Calu3 (cell line): ENCODE measurements at regions not wholly inside any gene's neighbourhood (a gene's known extent, or its start where the extent isn't known, plus 50 kb on each side); places are given as distances from the start of the nearest gene placed in this dataset.
"Not testable (repeated sequence)": the region's sequence is repeated elsewhere in the genome, so short reads cannot be mapped to it uniquely, and the experiment has no call there.

Source experiments
- BruUV-seq: library from RNA; stranded (reverse); fragments of 400-500 nt; replicated peaks from 2 replicates; lab custom pipeline; 2021; lab: Mats Ljungman, UMichigan
- CTCF ChIA-PET: fragments of 300-600 bp; sonication (Branson Sonifier 250); formaldehyde crosslinking; loops from one replicate; lab custom pipeline; 2022; ENCODE audit warnings: antibody characterized with exemption; lab: Charles Lee
- DNase-seq: peaks from one replicate; pipeline ENCODE4 v3.0.0; 2022
- H3K27ac Mint-ChIP-seq: one replicate; pipeline ENCODE4 v1.8.0; 2022; ENCODE audit warnings: mixed read lengths; ENCODE audit not compliant: unreplicated experiment
- H3K27me3 Mint-ChIP-seq: one replicate; pipeline ENCODE4 v1.8.0; 2022; ENCODE audit warnings: mixed read lengths; ENCODE audit not compliant: unreplicated experiment
- H3K36me3 Mint-ChIP-seq: one replicate; pipeline ENCODE4 v1.8.0; 2022; ENCODE audit warnings: mild to moderate bottlenecking, moderate library complexity, mixed read lengths; ENCODE audit not compliant: insufficient read depth, unreplicated experiment
- H3K4me1 Mint-ChIP-seq: one replicate; pipeline ENCODE4 v1.8.0; 2022; ENCODE audit warnings: mild to moderate bottlenecking, low read depth, mixed read lengths; ENCODE audit not compliant: unreplicated experiment
- H3K4me3 Mint-ChIP-seq: one replicate; pipeline ENCODE4 v1.8.0; 2022; ENCODE audit warnings: mild to moderate bottlenecking, low read depth, moderate library complexity, mixed read lengths; ENCODE audit not compliant: unreplicated experiment
- H3K9me3 Mint-ChIP-seq: one replicate; pipeline ENCODE4 v1.8.0; 2022; ENCODE audit warnings: low read depth, mixed read lengths; ENCODE audit not compliant: unreplicated experiment
- intact Hi-C: fragments of 100-400 bp; cut with micrococcal nuclease; formaldehyde crosslinking; loops from one replicate; pipeline ENCODE4 v1.10.0; 2022; ENCODE audit not compliant: unreplicated experiment
- TF ChIP-seq, protein P1 (sequence below): fragments of 200-600 bp; IDR thresholded peaks from one replicate; pipeline ENCODE4 v1.8.0; 2022; ENCODE audit warnings: antibody characterized with exemption; ENCODE audit not compliant: unreplicated experiment

DNA sequence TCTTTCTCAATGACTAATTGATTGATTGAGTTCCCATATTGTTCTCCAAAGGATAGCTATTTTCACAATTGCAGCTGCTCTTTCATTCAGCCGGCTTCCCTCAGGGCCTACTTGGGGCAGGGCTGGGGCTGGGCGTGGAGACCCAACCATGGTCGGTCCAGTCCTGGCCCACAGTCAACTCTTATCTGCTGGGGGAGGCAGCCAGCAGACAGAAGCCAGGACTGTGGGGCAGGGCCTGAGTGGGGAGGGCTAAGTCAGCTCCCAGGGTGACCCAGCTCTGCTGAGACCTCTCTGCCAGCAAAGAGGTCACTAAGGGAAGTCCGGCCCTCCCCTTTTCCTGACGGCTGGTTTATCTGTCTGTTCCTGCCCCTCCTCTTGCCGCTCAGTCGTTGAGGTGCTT, 735.2 kb downstream of the TBC1D22A start:
- TF ChIP-seq, protein P1, sequence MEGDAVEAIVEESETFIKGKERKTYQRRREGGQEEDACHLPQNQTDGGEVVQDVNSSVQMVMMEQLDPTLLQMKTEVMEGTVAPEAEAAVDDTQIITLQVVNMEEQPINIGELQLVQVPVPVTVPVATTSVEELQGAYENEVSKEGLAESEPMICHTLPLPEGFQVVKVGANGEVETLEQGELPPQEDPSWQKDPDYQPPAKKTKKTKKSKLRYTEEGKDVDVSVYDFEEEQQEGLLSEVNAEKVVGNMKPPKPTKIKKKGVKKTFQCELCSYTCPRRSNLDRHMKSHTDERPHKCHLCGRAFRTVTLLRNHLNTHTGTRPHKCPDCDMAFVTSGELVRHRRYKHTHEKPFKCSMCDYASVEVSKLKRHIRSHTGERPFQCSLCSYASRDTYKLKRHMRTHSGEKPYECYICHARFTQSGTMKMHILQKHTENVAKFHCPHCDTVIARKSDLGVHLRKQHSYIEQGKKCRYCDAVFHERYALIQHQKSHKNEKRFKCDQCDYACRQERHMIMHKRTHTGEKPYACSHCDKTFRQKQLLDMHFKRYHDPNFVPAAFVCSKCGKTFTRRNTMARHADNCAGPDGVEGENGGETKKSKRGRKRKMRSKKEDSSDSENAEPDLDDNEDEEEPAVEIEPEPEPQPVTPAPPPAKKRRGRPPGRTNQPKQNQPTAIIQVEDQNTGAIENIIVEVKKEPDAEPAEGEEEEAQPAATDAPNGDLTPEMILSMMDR = no peak
- no peak for DNase-seq
- CTCF ChIA-PET = no interaction called here
- no TSS peak for BruUV-seq
- intact Hi-C loops = no loop called here
- Mint-ChIP-seq H3K9me3 (peaks cover 24% of the 10 kb centered on the region), H3K36me3 (no peaks in the 10 kb centered on the region), H3K27me3 (no peaks in the 10 kb centered on the region), H3K4me1 (no peaks in the 10 kb centered on the region), H3K4me3 (no peak overlapping the region), H3K27ac (no peak overlapping the region)

DNA sequence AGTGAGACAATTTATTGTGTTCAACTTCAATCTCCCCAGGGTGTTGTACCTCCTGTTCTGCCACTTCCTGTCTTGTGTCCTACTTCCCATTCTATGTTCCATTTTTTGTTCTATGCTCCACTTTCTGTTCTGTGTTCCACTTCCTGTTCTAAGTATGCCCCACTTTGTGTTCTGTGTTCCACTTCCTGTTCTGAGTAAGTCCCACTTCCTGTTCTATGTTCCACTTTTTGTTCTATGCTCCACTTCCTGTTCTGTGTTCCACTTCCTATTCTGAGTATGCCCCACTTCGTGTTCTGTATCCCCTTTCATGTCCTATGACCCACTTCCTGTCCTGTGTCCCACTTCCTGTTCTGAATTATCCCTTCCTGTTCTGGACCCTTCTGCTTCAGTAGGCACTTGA, 732.7 kb downstream of the TBC1D22A start:
- intact Hi-C loops = no loop called here
- BruUV-seq = no TSS peak
- CTCF ChIA-PET = interaction anchor here (0.6 kb wide), 1 partner anchor 995 kb away, joined by 4 read pairs; no protein-coding TSS in a partner anchor
- Mint-ChIP-seq H3K36me3 (no peaks in the 10 kb centered on the region), H3K4me1 (no peaks in the 10 kb centered on the region), H3K27ac (no peak overlapping the region), H3K4me3 (no peak overlapping the region), H3K27me3 (no peaks in the 10 kb centered on the region), H3K9me3 (peaks cover 20% of the 10 kb centered on the region)
- TF ChIP-seq, protein P1 = no peak
- no peak for DNase-seq

DNA sequence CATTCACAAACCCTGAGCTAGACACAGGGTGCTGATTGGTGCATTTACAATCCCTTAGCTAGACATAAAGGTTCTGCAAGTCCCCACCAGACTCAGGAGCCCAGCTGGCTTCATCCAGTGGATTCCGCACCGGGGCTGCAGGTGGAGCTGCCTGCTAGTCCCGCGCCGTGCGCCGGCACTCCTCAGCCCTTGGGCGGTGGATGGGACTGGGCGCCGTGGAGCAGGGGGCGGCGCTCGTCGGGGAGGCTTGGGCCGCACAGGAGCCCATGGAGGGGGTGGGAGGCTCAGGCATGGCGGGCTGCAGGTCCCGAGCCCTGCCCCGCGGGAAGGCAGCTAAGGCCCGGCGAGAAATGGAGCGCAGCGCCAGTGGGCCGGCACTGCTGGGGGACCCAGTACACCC, 725.7 kb downstream of the TBC1D22A start:
- H3K4me1 Mint-ChIP-seq, intact Hi-C loops, H3K36me3 Mint-ChIP-seq, H3K9me3 Mint-ChIP-seq, CTCF ChIA-PET, H3K4me3 Mint-ChIP-seq, BruUV-seq, H3K27ac Mint-ChIP-seq, DNase-seq: not testable (repeated sequence)
- H3K27me3 Mint-ChIP-seq = peaks cover 27% of the 10 kb centered on the region

DNA sequence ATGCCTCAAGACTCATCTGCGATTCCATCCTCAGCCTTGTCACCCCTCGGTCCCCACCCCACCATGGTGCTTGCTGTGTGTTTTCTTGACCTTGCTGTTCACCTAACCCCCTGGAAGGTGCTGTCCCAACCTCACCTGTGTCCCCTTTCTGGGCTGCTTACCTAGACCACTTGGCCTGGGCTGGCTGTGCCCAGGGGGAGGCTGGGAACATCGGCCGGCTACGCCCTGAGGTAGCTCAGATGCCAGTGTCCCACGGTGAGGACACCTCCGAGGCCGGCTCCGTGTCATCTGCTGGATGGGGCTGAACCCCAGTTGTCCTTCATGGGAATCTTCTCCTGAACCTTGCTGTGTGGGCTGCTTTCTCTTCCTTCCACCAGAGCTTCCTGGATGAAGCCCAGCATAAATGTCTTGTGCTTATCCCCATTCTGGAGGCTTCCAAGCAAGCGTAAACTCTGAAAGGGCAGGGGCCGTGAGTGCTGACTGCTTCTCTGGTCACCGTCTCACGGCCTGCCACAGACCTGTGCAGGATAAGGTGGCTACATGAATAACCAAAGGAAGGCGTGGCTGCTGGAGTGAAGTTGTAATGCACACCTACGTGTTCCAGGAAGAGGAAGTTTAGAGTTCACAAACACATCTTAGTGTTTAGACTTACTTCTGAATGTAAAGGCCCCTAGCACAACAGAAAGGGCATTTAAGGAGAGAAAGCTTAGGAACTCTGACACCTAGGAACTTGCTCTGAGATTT, 724.3 kb downstream of the TBC1D22A start:
- peaks cover 2% of the 10 kb centered on the region for H3K9me3 Mint-ChIP-seq

More for the DNA sequence above, 724.3 kb downstream of the TBC1D22A start:
- TSS peak; percentile 50 for BruUV-seq
- intact Hi-C loops = no loop called here
- Mint-ChIP-seq H3K4me3 (peak overlapping the region; percentile 44), H3K4me1 (peaks cover 8% of the 10 kb centered on the region), H3K27me3 (peaks cover 27% of the 10 kb centered on the region), H3K27ac (peak overlapping the region; percentile 42), H3K36me3 (no peaks in the 10 kb centered on the region)
- DNase-seq = peak; percentile 9
- TF ChIP-seq, protein P1 = no peak
- CTCF ChIA-PET = no interaction called here
